ENCODE measurements at regions not wholly inside any gene's neighbourhood (a gene's known extent, or its start where the extent isn't known, plus 50 kb on each side); places are given as distances from the start of the nearest gene placed in this dataset.

GRCh38 chr4:177124349-177125064 is 185.2 kb upstream of the NEIL3 start:
- Histone ChIP-seq H3K4me1 (ENCODE audit: control insufficient read depth in 1 of 2, extremely low read depth in 1 of 2, insufficient read depth in 2 of 2, low read length in 2 of 2) (no peaks in the 10 kb centered on the region), H3K27ac (ENCODE audit: low read length) (no peak overlapping the region)
- no peaks in the 10 kb centered on the region for H3K36me3 Mint-ChIP-seq

GRCh38 chr4:177125656-177126055 is 184.0 kb upstream of the NEIL3 start:
- no CpG with 5 or more reads among the region's 3 CpGs for WGBS (ENCODE audit: insufficient coverage)
- no peaks in the 10 kb centered on the region for H3K4me1 Mint-ChIP-seq

More at GRCh38 chr4:177124349-177125064, 185.2 kb upstream of the NEIL3 start:
- Mint-ChIP-seq H3K27me3 (peaks cover 0 to 3% of the 10 kb centered on the region in 2 donors), H3K4me3 (no peak overlapping the region), H3K27ac (no peak overlapping the region), H3K4me1 (no peaks in the 10 kb centered on the region), H3K9me3 (peaks cover 15 to 23% (median 17%) of the 10 kb centered on the region in 3 donors)
- no peak overlapping the region for H3K4me3 ChIP-seq (ENCODE audit: control insufficient read depth in 1 of 2, extremely low read depth in 1 of 2, low read length in 1 of 2)
- POLR2A ChIA-PET: no interaction called here
- no peaks in the 10 kb centered on the region for H3K36me3 ChIP-seq (ENCODE audit: control insufficient read depth in 2 of 2, extremely low read depth in 1 of 2, insufficient read depth in 1 of 2, low read length in 1 of 2)
- ATAC-seq (replicated peaks in 1 of 4) (no peak), DNase-seq (no peak)
- no peaks in the 10 kb centered on the region for H3K27me3 ChIP-seq (replicated peaks in 1 of 2; ENCODE audit: control insufficient read depth in 2 of 2, extremely low read depth in 1 of 2, insufficient read depth in 2 of 2, low read length in 1 of 2)
- 70% methylated on average over 1 of the region's 7 CpGs for WGBS (ENCODE audit: insufficient coverage)
- CTCF ChIA-PET: no interaction called here
- H3K9me3 ChIP-seq: no peaks in the 10 kb centered on the region

GRCh38 chr4:177127658-177128057 is 182.0 kb upstream of the NEIL3 start:
- Histone ChIP-seq H3K27ac (ENCODE audit: low read length) (no peak overlapping the region), H3K4me1 (ENCODE audit: control insufficient read depth in 1 of 2, extremely low read depth in 1 of 2, insufficient read depth in 2 of 2, low read length in 2 of 2) (no peaks in the 10 kb centered on the region), H3K27me3 (replicated peaks in 1 of 2; ENCODE audit: control insufficient read depth in 2 of 2, extremely low read depth in 1 of 2, insufficient read depth in 2 of 2, low read length in 1 of 2) (peaks cover 0 to 3% of the 10 kb centered on the region in 2 experiments), H3K4me3 (ENCODE audit: control insufficient read depth in 1 of 2, extremely low read depth in 1 of 2, low read length in 1 of 2) (no peak overlapping the region), H3K9me3 (no peaks in the 10 kb centered on the region), H3K36me3 (ENCODE audit: control insufficient read depth in 2 of 2, extremely low read depth in 1 of 2, insufficient read depth in 1 of 2, low read length in 1 of 2) (no peaks in the 10 kb centered on the region)
- no peak overlapping the region for H3K27ac Mint-ChIP-seq
- ChIA-PET POLR2A (no interaction called here), CTCF (no interaction called here)
- ATAC-seq (replicated peaks in 1 of 4) (no peak), DNase-seq (no peak)
- H3K4me3 Mint-ChIP-seq: no peak overlapping the region
- peaks cover 0 to 7% of the 10 kb centered on the region in 2 donors for H3K27me3 Mint-ChIP-seq
- H3K4me1 Mint-ChIP-seq: no peaks in the 10 kb centered on the region
- H3K36me3 Mint-ChIP-seq: no peaks in the 10 kb centered on the region
- peaks cover 11 to 20% (median 17%) of the 10 kb centered on the region in 3 donors for H3K9me3 Mint-ChIP-seq

More at GRCh38 chr4:177125656-177126055, 184.0 kb upstream of the NEIL3 start:
- H3K9me3 Mint-ChIP-seq: peaks cover 12 to 22% (median 16%) of the 10 kb centered on the region in 3 donors
- peaks cover 0 to 3% of the 10 kb centered on the region in 2 experiments for H3K27me3 ChIP-seq (replicated peaks in 1 of 2; ENCODE audit: control insufficient read depth in 2 of 2, extremely low read depth in 1 of 2, insufficient read depth in 2 of 2, low read length in 1 of 2)
- H3K4me1 ChIP-seq (ENCODE audit: control insufficient read depth in 1 of 2, extremely low read depth in 1 of 2, insufficient read depth in 2 of 2, low read length in 2 of 2): no peaks in the 10 kb centered on the region
- H3K4me3 Mint-ChIP-seq: no peak overlapping the region
- H3K27ac Mint-ChIP-seq: no peak overlapping the region
- no peak for DNase-seq
- H3K9me3 ChIP-seq: no peaks in the 10 kb centered on the region
- ChIA-PET CTCF (no interaction called here), POLR2A (no interaction called here)
- ATAC-seq (replicated peaks in 1 of 4): no peak
- no peaks in the 10 kb centered on the region for H3K36me3 ChIP-seq (ENCODE audit: control insufficient read depth in 2 of 2, extremely low read depth in 1 of 2, insufficient read depth in 1 of 2, low read length in 1 of 2)
- peaks cover 0 to 7% of the 10 kb centered on the region in 2 donors for H3K27me3 Mint-ChIP-seq
- no peak overlapping the region for H3K27ac ChIP-seq (ENCODE audit: low read length)
- no peak overlapping the region for H3K4me3 ChIP-seq (ENCODE audit: control insufficient read depth in 1 of 2, extremely low read depth in 1 of 2, low read length in 1 of 2)
- no peaks in the 10 kb centered on the region for H3K36me3 Mint-ChIP-seq

GRCh38 chr4:177128306-177128705 is 181.4 kb upstream of the NEIL3 start:
- H3K4me3 ChIP-seq (ENCODE audit: control insufficient read depth in 1 of 2, extremely low read depth in 1 of 2, low read length in 1 of 2): no peak overlapping the region
- no peaks in the 10 kb centered on the region for H3K36me3 ChIP-seq (ENCODE audit: control insufficient read depth in 2 of 2, extremely low read depth in 1 of 2, insufficient read depth in 1 of 2, low read length in 1 of 2)
- Mint-ChIP-seq H3K4me1 (no peaks in the 10 kb centered on the region), H3K27ac (no peak overlapping the region), H3K27me3 (peaks cover 0 to 7% of the 10 kb centered on the region in 2 donors), H3K4me3 (no peak overlapping the region), H3K9me3 (peaks cover 11 to 20% (median 17%) of the 10 kb centered on the region in 3 donors), H3K36me3 (no peaks in the 10 kb centered on the region)
- no peak for ATAC-seq (replicated peaks in 1 of 4)
- no peaks in the 10 kb centered on the region for H3K4me1 ChIP-seq (ENCODE audit: control insufficient read depth in 1 of 2, extremely low read depth in 1 of 2, insufficient read depth in 2 of 2, low read length in 2 of 2)
- H3K9me3 ChIP-seq: no peaks in the 10 kb centered on the region
- DNase-seq: no peak
- ChIA-PET CTCF (no interaction called here), POLR2A (no interaction called here)
- no CpG with 5 or more reads among the region's 1 CpG for WGBS (ENCODE audit: insufficient coverage)
- no peak overlapping the region for H3K27ac ChIP-seq (ENCODE audit: low read length)
- peaks cover 0 to 3% of the 10 kb centered on the region in 2 experiments for H3K27me3 ChIP-seq (replicated peaks in 1 of 2; ENCODE audit: control insufficient read depth in 2 of 2, extremely low read depth in 1 of 2, insufficient read depth in 2 of 2, low read length in 1 of 2)

GRCh38 chr4:177131736-177132135 is 177.9 kb upstream of the NEIL3 start:
- Mint-ChIP-seq H3K9me3 (peaks cover 11 to 21% (median 20%) of the 10 kb centered on the region in 3 donors), H3K36me3 (no peaks in the 10 kb centered on the region), H3K27me3 (peaks cover 0 to 13% of the 10 kb centered on the region in 2 donors), H3K4me1 (no peaks in the 10 kb centered on the region), H3K27ac (no peak overlapping the region), H3K4me3 (no peak overlapping the region)
- POLR2A ChIA-PET: no interaction called here
- H3K4me1 ChIP-seq (ENCODE audit: control insufficient read depth in 1 of 2, extremely low read depth in 1 of 2, insufficient read depth in 2 of 2, low read length in 2 of 2): no peaks in the 10 kb centered on the region
- ATAC-seq (replicated peaks in 1 of 4): no peak
- no peak overlapping the region for H3K27ac ChIP-seq (ENCODE audit: low read length)
- H3K9me3 ChIP-seq: no peaks in the 10 kb centered on the region
- DNase-seq: no peak
- H3K27me3 ChIP-seq (replicated peaks in 1 of 2; ENCODE audit: control insufficient read depth in 2 of 2, extremely low read depth in 1 of 2, insufficient read depth in 2 of 2, low read length in 1 of 2): peaks cover 0 to 6% of the 10 kb centered on the region in 2 experiments
- CTCF ChIA-PET: no interaction called here
- H3K4me3 ChIP-seq (ENCODE audit: control insufficient read depth in 1 of 2, extremely low read depth in 1 of 2, low read length in 1 of 2): no peak overlapping the region
- H3K36me3 ChIP-seq (ENCODE audit: control insufficient read depth in 2 of 2, extremely low read depth in 1 of 2, insufficient read depth in 1 of 2, low read length in 1 of 2): no peaks in the 10 kb centered on the region

GRCh38 chr4:177147668-177148067 is 162.0 kb upstream of the NEIL3 start:
- Mint-ChIP-seq H3K36me3 (no peaks in the 10 kb centered on the region), H3K4me1 (no peaks in the 10 kb centered on the region), H3K9me3 (peaks cover 0 to 4% (median 0%) of the 10 kb centered on the region in 3 donors), H3K4me3 (no peak overlapping the region), H3K27ac (no peak overlapping the region), H3K27me3 (no peaks in the 10 kb centered on the region)
- no peak overlapping the region for H3K4me3 ChIP-seq (ENCODE audit: control insufficient read depth in 1 of 2, extremely low read depth in 1 of 2, low read length in 1 of 2)
- no peaks in the 10 kb centered on the region for H3K9me3 ChIP-seq
- H3K27me3 ChIP-seq (replicated peaks in 1 of 2; ENCODE audit: control insufficient read depth in 2 of 2, extremely low read depth in 1 of 2, insufficient read depth in 2 of 2, low read length in 1 of 2): no peaks in the 10 kb centered on the region
- ChIA-PET POLR2A (interaction anchor here in 1 of 2 donors (0.7 kb wide), 1 partner anchor 780 kb away, joined by 3 read pairs; no protein-coding TSS in a partner anchor), CTCF (no interaction called here)
- no peaks in the 10 kb centered on the region for H3K36me3 ChIP-seq (ENCODE audit: control insufficient read depth in 2 of 2, extremely low read depth in 1 of 2, insufficient read depth in 1 of 2, low read length in 1 of 2)
- no peak for DNase-seq
- H3K4me1 ChIP-seq (ENCODE audit: control insufficient read depth in 1 of 2, extremely low read depth in 1 of 2, insufficient read depth in 2 of 2, low read length in 2 of 2): no peaks in the 10 kb centered on the region
- no peak overlapping the region for H3K27ac ChIP-seq (ENCODE audit: low read length)
- no peak for ATAC-seq (replicated peaks in 1 of 4)

GRCh38 chr4:177155454-177155853 is 154.2 kb upstream of the NEIL3 start:
- no peak overlapping the region for H3K27ac ChIP-seq (ENCODE audit: low read length)
- Mint-ChIP-seq H3K36me3 (no peaks in the 10 kb centered on the region), H3K4me1 (no peaks in the 10 kb centered on the region), H3K27ac (no peak overlapping the region), H3K9me3 (no peaks in the 10 kb centered on the region), H3K27me3 (no peaks in the 10 kb centered on the region), H3K4me3 (no peak overlapping the region)
- CTCF ChIA-PET: no interaction called here
- H3K4me1 ChIP-seq (ENCODE audit: control insufficient read depth in 1 of 2, extremely low read depth in 1 of 2, insufficient read depth in 2 of 2, low read length in 2 of 2): no peaks in the 10 kb centered on the region
- DNase-seq: no peak
- ATAC-seq (replicated peaks in 1 of 4): no peak
- H3K27me3 ChIP-seq (replicated peaks in 1 of 2; ENCODE audit: control insufficient read depth in 2 of 2, extremely low read depth in 1 of 2, insufficient read depth in 2 of 2, low read length in 1 of 2): no peaks in the 10 kb centered on the region
- no peak overlapping the region for H3K4me3 ChIP-seq (ENCODE audit: control insufficient read depth in 1 of 2, extremely low read depth in 1 of 2, low read length in 1 of 2)
- H3K36me3 ChIP-seq (ENCODE audit: control insufficient read depth in 2 of 2, extremely low read depth in 1 of 2, insufficient read depth in 1 of 2, low read length in 1 of 2): no peaks in the 10 kb centered on the region
- POLR2A ChIA-PET: no interaction called here
- no peaks in the 10 kb centered on the region for H3K9me3 ChIP-seq
- no CpG with 5 or more reads among the region's 3 CpGs for WGBS (ENCODE audit: insufficient coverage)
